Smooth muscle cell (in vitro differentiated cells): ENCODE measurements at regions not wholly inside any gene's neighbourhood (a gene's known extent, or its start where the extent isn't known, plus 50 kb on each side); places are given as distances from the start of the nearest gene placed in this dataset.

ENCODE experiments used
- DNase-seq: peaks from one replicate; lab custom pipeline; 2025; ENCODE audit not compliant: unreplicated experiment; lab: John Stamatoyannopoulos, UW
- H2AFZ ChIP-seq: fragments of 200-600 bp; sonication (generic); 2 replicates; pipeline ENCODE4 v1.6.0; 2016; ENCODE audit warnings: antibody characterized with exemption, low read depth, mild to moderate bottlenecking
- H3F3A ChIP-seq: fragments of 200-600 bp; sonication (generic); 2 replicates; pipeline ENCODE4 v1.6.0; 2017; ENCODE audit warnings: antibody characterized with exemption, low read depth
- H3K27ac ChIP-seq: fragments of 200-600 bp; sonication (generic); 2 replicates; pipeline ENCODE4 v1.5.1; 2016; ENCODE audit warnings: low read depth, mild to moderate bottlenecking
- H3K27me3 ChIP-seq: fragments of 200-600 bp; sonication (generic); 2 replicates; pipeline ENCODE4 v1.6.1; 2016; ENCODE audit warnings: low read depth, mild to moderate bottlenecking
- H3K36me3 ChIP-seq: fragments of 200-600 bp; sonication (generic); 2 replicates; pipeline ENCODE4 v1.5.1; 2016; ENCODE audit warnings: low read depth
- H3K4me1 ChIP-seq: fragments of 200-600 bp; sonication (generic); 2 replicates; pipeline ENCODE4 v1.5.1; 2016; ENCODE audit warnings: low read depth
- H3K4me2 ChIP-seq: fragments of 200-600 bp; sonication (generic); 2 replicates; pipeline ENCODE4 v1.6.0; 2016; ENCODE audit warnings: mild to moderate bottlenecking
- H3K4me3 ChIP-seq: fragments of 200-600 bp; sonication (generic); 2 replicates; pipeline ENCODE4 v1.5.1; 2016; ENCODE audit warnings: mild to moderate bottlenecking
- H3K79me2 ChIP-seq: fragments of 200-600 bp; sonication (generic); 2 replicates; pipeline ENCODE4 v1.6.0; 2016; ENCODE audit warnings: low read depth, mild to moderate bottlenecking
- H3K9ac ChIP-seq: fragments of 200-600 bp; sonication (generic); 2 replicates; pipeline ENCODE4 v1.6.0; 2016; ENCODE audit warnings: low read depth
- H3K9me3 ChIP-seq: fragments of 200-600 bp; sonication (generic); replicated peaks from 2 replicates; pipeline ENCODE4 v1.5.1; 2016; ENCODE audit warnings: low read depth
- H4K20me1 ChIP-seq: fragments of 200-600 bp; sonication (generic); 2 replicates; pipeline ENCODE4 v1.6.0; 2016; ENCODE audit warnings: low read depth
- WGBS: methylation state at CpG from one replicate; pipeline ENCODE4 v1.1.7; 2016; ENCODE audit warnings: low lambda C conversion rate; 5-methylcytosine and 5-hydroxymethylcytosine counted together
- TF ChIP-seq, protein P1 (sequence below): fragments of 200-600 bp; sonication (generic); IDR thresholded peaks from 2 replicates; pipeline ENCODE4 v1.5.1; 2017; ENCODE audit warnings: borderline replicate concordance, mild to moderate bottlenecking, antibody characterized with exemption; ENCODE audit not compliant: insufficient read depth, poor library complexity, severe bottlenecking

DNA sequence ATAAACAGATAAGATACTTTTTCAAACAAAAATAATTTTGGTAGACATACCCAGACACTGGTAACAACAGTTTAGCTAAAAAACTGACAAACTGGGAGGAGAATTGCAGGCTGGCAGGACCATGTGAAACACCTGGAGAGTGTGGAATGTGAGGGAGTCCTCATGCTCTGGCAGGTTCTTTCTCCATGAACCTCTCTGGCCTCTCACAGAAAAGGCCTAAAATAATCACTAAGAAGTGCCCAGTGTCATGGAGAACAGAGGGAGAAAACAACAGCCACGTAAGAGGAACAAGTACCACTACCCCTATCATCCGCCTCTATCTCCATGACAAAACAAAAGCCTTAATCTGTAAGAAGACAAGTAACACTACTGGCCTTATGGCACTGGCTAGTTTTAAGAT is 1227.5 kb upstream of the CDH9 start:
- Histone ChIP-seq H4K20me1 (no peaks in the 10 kb centered on the region), H3K36me3 (no peaks in the 10 kb centered on the region), H3K4me3 (no peak overlapping the region), H3K27ac (no peak overlapping the region), H3F3A (no peaks in the 10 kb centered on the region), H2AFZ (no peak overlapping the region), H3K79me2 (no peaks in the 10 kb centered on the region), H3K9me3 (no peaks in the 10 kb centered on the region), H3K27me3 (no peaks in the 10 kb centered on the region), H3K4me2 (no peak overlapping the region), H3K9ac (no peak overlapping the region), H3K4me1 (no peaks in the 10 kb centered on the region)
- no peak for DNase-seq
- WGBS = 85% methylated on average over 2 of the region's 2 CpGs
- TF ChIP-seq, protein P1, sequence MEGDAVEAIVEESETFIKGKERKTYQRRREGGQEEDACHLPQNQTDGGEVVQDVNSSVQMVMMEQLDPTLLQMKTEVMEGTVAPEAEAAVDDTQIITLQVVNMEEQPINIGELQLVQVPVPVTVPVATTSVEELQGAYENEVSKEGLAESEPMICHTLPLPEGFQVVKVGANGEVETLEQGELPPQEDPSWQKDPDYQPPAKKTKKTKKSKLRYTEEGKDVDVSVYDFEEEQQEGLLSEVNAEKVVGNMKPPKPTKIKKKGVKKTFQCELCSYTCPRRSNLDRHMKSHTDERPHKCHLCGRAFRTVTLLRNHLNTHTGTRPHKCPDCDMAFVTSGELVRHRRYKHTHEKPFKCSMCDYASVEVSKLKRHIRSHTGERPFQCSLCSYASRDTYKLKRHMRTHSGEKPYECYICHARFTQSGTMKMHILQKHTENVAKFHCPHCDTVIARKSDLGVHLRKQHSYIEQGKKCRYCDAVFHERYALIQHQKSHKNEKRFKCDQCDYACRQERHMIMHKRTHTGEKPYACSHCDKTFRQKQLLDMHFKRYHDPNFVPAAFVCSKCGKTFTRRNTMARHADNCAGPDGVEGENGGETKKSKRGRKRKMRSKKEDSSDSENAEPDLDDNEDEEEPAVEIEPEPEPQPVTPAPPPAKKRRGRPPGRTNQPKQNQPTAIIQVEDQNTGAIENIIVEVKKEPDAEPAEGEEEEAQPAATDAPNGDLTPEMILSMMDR = no peak

DNA sequence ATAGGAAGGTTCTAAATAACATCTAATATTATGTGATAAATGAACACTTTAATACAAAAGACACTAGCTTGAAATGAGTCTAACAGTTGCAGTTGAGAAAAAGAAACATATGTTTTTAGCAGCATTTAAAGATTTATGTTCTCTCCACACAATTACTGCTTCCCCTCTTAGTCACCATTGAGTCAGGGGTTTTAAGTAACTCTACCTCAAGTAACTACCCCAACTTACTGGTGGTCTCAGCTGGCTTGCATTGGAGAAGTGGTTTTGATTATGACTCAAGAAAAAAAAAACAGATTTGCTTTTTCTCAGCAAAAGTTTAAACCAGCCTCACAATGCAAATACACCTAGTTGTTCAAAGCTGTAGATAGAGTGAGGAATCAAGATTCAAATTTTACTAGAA is 1216.5 kb upstream of the CDH9 start:
- Histone ChIP-seq H3K36me3 (no peaks in the 10 kb centered on the region), H3K27ac (no peak overlapping the region), H3K4me3 (no peak overlapping the region), H3K9ac (no peak overlapping the region), H4K20me1 (no peaks in the 10 kb centered on the region), H3K9me3 (no peaks in the 10 kb centered on the region), H3K4me1 (no peaks in the 10 kb centered on the region), H3K4me2 (no peak overlapping the region), H3K79me2 (no peaks in the 10 kb centered on the region), H3F3A (no peaks in the 10 kb centered on the region), H3K27me3 (no peaks in the 10 kb centered on the region), H2AFZ (no peak overlapping the region)
- no peak for DNase-seq
- TF ChIP-seq, protein P1 = no peak

DNA sequence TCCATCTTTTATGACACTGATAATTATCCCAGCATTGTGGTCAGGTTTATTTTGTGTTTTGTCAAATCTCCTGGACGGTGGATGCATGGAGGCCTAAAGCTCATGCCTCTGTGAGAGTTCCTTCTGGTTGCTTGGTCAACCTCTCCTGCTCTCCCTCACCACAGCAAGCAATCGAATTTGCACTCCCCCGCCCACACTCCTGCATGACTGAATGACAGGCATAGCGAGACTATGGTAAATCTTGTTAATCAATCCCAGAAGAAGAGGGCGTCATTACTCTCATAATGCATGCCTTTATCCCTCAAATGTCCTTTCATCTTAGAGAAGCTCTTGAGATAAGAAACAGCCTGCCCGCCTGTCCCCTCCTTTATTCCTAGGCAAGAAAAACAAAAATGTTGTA is 1215.0 kb upstream of the CDH9 start:
- Histone ChIP-seq H4K20me1 (no peaks in the 10 kb centered on the region), H3K27me3 (no peaks in the 10 kb centered on the region), H2AFZ (no peak overlapping the region), H3K27ac (no peak overlapping the region), H3K36me3 (no peaks in the 10 kb centered on the region), H3K9me3 (no peaks in the 10 kb centered on the region), H3K9ac (no peak overlapping the region), H3K4me3 (no peak overlapping the region), H3F3A (no peaks in the 10 kb centered on the region), H3K79me2 (no peaks in the 10 kb centered on the region), H3K4me2 (no peak overlapping the region), H3K4me1 (no peaks in the 10 kb centered on the region)
- no peak for DNase-seq
- TF ChIP-seq, protein P1 = no peak
- 50% methylated on average over 6 of the region's 6 CpGs for WGBS

DNA sequence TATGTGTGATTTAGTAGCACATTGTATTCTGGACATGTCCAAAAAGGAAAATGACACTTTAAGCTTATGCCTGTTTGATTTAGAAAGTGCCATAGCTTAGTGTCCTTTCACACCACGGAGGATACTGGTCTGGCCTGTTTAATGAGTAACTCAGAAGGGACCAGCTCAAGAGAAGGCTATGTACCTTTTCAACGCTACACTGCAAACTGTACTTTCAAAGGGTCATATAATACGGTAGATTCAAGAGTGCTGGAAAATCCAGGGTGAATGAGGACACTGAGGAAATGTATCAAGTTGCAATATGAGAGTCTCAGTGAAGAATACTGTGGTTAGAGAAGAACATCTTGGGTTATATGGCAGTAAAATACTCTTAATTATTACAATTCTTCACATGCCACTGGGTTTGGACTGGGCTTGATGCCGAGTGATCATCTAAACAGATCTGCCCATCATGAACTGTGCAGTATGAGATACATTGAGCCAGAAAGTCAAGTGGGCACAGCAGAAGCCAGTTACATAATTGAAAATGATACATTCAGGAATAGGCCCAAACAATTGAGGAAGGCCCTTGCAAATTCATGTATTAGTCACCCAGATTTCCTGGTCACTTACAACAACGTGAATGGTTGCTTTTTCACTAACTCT is 1211.5 kb upstream of the CDH9 start:
- WGBS = 88% methylated on average over 5 of the region's 5 CpGs
- H3K4me1 ChIP-seq = no peaks in the 10 kb centered on the region
- peaks cover 3% of the 10 kb centered on the region for H3K9me3 ChIP-seq
- no peak overlapping the region for H2AFZ ChIP-seq
- H3K36me3 ChIP-seq = no peaks in the 10 kb centered on the region
- no peaks in the 10 kb centered on the region for H4K20me1 ChIP-seq
- H3K79me2 ChIP-seq = no peaks in the 10 kb centered on the region
- no peaks in the 10 kb centered on the region for H3K27me3 ChIP-seq
- H3K27ac ChIP-seq = no peak overlapping the region
- H3F3A ChIP-seq = no peaks in the 10 kb centered on the region
- no peak overlapping the region for H3K4me2 ChIP-seq
- H3K9ac ChIP-seq = no peak overlapping the region
- DNase-seq = no peak
- no peak overlapping the region for H3K4me3 ChIP-seq
- TF ChIP-seq, protein P1 = no peak
